Neural progenitor cell (in vitro differentiated cells): ENCODE measurements at regions not wholly inside any gene's neighbourhood (a gene's known extent, or its start where the extent isn't known, plus 50 kb on each side); places are given as distances from the start of the nearest gene placed in this dataset.
A peak's percentile ranks its signal among the peaks of the same experiment; 100 is the strongest.

Experiments used
- DNase-seq: peaks from one replicate; pipeline ENCODE4 v3.0.0-alpha.2; 2016; ENCODE audit warnings: low spot score
- H2AFZ ChIP-seq: fragments of 200-600 bp; sonication (generic); replicated peaks from 2 replicates; pipeline ENCODE4 v1.6.1; 2016; ENCODE audit warnings: antibody characterized with exemption
- H3F3A ChIP-seq: fragments of 200-600 bp; sonication (generic); 2 replicates; pipeline ENCODE4 v1.6.1; 2016; ENCODE audit warnings: antibody characterized with exemption, low read depth
- H3K27ac ChIP-seq: fragments of 200-600 bp; sonication (generic); 2 replicates; pipeline ENCODE4 v1.5.1; 2016; ENCODE audit warnings: mild to moderate bottlenecking
- H3K27me3 ChIP-seq: fragments of 200-600 bp; sonication (generic); 2 replicates; pipeline ENCODE4 v1.6.1; 2016; ENCODE audit warnings: mild to moderate bottlenecking, moderate library complexity
- H3K36me3 ChIP-seq: fragments of 200-600 bp; sonication (generic); 2 replicates; pipeline ENCODE4 v1.5.1; 2016
- H3K4me1 ChIP-seq: fragments of 200-600 bp; sonication (generic); 2 replicates; pipeline ENCODE4 v1.6.1; 2016; ENCODE audit warnings: mixed run types
- H3K4me2 ChIP-seq: fragments of 200-600 bp; sonication (generic); 2 replicates; pipeline ENCODE4 v1.6.1; 2016
- H3K4me3 ChIP-seq: fragments of 200-600 bp; sonication (generic); 2 replicates; pipeline ENCODE4 v1.5.1; 2016
- H3K79me2 ChIP-seq: fragments of 200-600 bp; sonication (generic); 2 replicates; pipeline ENCODE4 v1.6.1; 2016; ENCODE audit warnings: low read depth
- H3K9ac ChIP-seq: fragments of 200-600 bp; sonication (generic); 2 replicates; pipeline ENCODE4 v1.6.1; 2016
- H3K9me3 ChIP-seq: fragments of 200-600 bp; sonication (generic); 2 replicates; pipeline ENCODE4 v1.5.1; 2016; ENCODE audit warnings: low read depth
- H4K20me1 ChIP-seq: fragments of 200-600 bp; sonication (generic); 2 replicates; pipeline ENCODE4 v1.6.1; 2016; ENCODE audit warnings: low read depth
- H3K27ac Mint-ChIP-seq: 3 replicates; pipeline ENCODE4 v1.8.0; 2021; ENCODE audit warnings: mixed read lengths
- H3K27me3 Mint-ChIP-seq: 2 replicates; pipeline ENCODE4 v1.8.0; 2022; ENCODE audit warnings: low read depth, mild to moderate bottlenecking, inconsistent platforms, moderate library complexity, mixed read lengths; ENCODE audit not compliant: insufficient read depth
- H3K36me3 Mint-ChIP-seq: 3 replicates; pipeline ENCODE4 v1.8.0; 2021; ENCODE audit warnings: mixed read lengths
- H3K4me1 Mint-ChIP-seq: 3 replicates; pipeline ENCODE4 v1.8.0; 2021; ENCODE audit warnings: mixed read lengths
- H3K4me3 Mint-ChIP-seq: 3 replicates; pipeline ENCODE4 v1.8.0; 2021; ENCODE audit warnings: mild to moderate bottlenecking, moderate library complexity, mixed read lengths
- H3K9me3 Mint-ChIP-seq: 3 replicates; pipeline ENCODE4 v1.8.0; 2020; ENCODE audit warnings: mixed read lengths
- EZH2 ChIP-seq: fragments of 200-600 bp; sonication (generic); IDR thresholded peaks from 2 replicates; pipeline ENCODE4 v1.6.1; 2017; ENCODE audit warnings: antibody characterized with exemption, mild to moderate bottlenecking, moderate library complexity
- EZH2phosphoT487 ChIP-seq: fragments of 200-600 bp; sonication (generic); IDR thresholded peaks from 2 replicates; pipeline ENCODE4 v1.6.1; 2017; ENCODE audit warnings: antibody characterized with exemption
- TF ChIP-seq, protein P1 (sequence below): fragments of 200-600 bp; sonication (generic); IDR thresholded peaks from 2 replicates; pipeline ENCODE4 v1.5.1; 2017; ENCODE audit warnings: antibody characterized with exemption, mild to moderate bottlenecking

DNA sequence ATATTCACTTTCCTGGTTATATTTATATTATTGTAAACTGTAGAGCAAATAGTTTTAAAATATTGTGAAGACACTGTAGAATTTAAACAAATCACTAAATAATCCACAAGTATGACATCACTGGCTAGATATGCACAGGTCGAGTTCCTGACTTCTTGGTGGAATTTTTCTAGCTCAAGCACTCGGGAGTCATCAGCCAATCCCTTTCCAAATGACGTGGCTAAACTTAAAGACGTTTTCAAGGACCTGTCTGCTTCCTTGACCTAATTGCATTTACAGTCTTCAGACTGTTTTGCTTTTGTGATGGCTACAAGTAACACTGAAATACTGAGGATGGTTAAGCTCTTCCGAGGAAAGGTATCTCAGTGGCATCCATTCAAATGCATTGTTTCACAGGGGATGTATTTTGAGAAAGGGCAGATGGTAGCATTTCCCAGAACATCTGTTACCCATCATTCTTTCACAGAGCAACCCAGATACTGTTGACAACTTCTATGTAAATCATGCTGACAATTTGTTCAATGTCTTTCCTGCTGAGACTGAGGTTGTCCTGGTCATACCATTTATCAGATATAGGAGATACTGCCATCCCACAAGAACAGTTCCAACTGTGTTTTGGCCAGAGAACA, 262.8 kb downstream of the CDH10 start:
- H3K27ac ChIP-seq = no peak overlapping the region

DNA sequence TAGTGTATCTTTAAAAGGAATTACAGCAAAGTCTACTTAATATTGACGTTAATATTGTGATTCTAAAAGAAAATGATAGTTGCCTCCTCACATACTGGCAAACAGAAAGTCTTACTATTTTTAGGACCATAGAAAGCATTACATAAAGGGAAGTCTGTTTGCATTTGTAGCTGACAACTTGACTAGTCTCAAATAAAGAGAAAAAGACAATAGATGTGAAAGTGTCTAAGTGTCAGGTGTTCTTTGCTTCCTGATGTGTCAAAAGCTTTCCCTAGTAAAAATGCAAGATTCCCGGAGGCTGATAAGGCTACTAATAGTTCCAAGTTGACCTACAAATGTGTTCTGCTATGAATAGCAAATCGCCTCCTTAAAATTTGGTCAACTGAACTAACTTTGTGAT, 259.7 kb downstream of the CDH10 start:
- no peak overlapping the region for H3K4me3 ChIP-seq
- Mint-ChIP-seq H3K27ac (no peak overlapping the region), H3K4me1 (peaks cover 6% of the 10 kb centered on the region), H3K36me3 (no peaks in the 10 kb centered on the region), H3K27me3 (peaks cover 2% of the 10 kb centered on the region), H3K9me3 (peaks cover 6% of the 10 kb centered on the region), H3K4me3 (no peak overlapping the region)
- no peaks in the 10 kb centered on the region for H3K79me2 ChIP-seq
- no peaks in the 10 kb centered on the region for H3F3A ChIP-seq
- H4K20me1 ChIP-seq = no peaks in the 10 kb centered on the region
- H3K4me2 ChIP-seq = no peak overlapping the region
- H3K27me3 ChIP-seq = no peaks in the 10 kb centered on the region
- DNase-seq = no peak
- no peaks in the 10 kb centered on the region for H3K36me3 ChIP-seq
- no peaks in the 10 kb centered on the region for H3K9me3 ChIP-seq
- H3K9ac ChIP-seq = no peak overlapping the region
- no peak overlapping the region for H3K27ac ChIP-seq
- TF ChIP-seq, protein P1, sequence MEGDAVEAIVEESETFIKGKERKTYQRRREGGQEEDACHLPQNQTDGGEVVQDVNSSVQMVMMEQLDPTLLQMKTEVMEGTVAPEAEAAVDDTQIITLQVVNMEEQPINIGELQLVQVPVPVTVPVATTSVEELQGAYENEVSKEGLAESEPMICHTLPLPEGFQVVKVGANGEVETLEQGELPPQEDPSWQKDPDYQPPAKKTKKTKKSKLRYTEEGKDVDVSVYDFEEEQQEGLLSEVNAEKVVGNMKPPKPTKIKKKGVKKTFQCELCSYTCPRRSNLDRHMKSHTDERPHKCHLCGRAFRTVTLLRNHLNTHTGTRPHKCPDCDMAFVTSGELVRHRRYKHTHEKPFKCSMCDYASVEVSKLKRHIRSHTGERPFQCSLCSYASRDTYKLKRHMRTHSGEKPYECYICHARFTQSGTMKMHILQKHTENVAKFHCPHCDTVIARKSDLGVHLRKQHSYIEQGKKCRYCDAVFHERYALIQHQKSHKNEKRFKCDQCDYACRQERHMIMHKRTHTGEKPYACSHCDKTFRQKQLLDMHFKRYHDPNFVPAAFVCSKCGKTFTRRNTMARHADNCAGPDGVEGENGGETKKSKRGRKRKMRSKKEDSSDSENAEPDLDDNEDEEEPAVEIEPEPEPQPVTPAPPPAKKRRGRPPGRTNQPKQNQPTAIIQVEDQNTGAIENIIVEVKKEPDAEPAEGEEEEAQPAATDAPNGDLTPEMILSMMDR = no peak
- no peak for TF ChIP-seq EZH2phosphoT487
- no peak for TF ChIP-seq EZH2
- H3K4me1 ChIP-seq = peaks cover 7% of the 10 kb centered on the region
- H2AFZ ChIP-seq = no peak overlapping the region

More for the DNA sequence above, 262.8 kb downstream of the CDH10 start:
- Histone ChIP-seq H3K4me1 (peaks cover 7% of the 10 kb centered on the region), H4K20me1 (no peaks in the 10 kb centered on the region), H3F3A (no peaks in the 10 kb centered on the region), H2AFZ (peak overlapping the region; percentile 57), H3K79me2 (no peaks in the 10 kb centered on the region), H3K27me3 (no peaks in the 10 kb centered on the region), H3K36me3 (no peaks in the 10 kb centered on the region), H3K9me3 (no peaks in the 10 kb centered on the region), H3K4me3 (no peak overlapping the region), H3K4me2 (peak overlapping the region; percentile 21), H3K9ac (no peak overlapping the region)
- peaks cover 6% of the 10 kb centered on the region for H3K4me1 Mint-ChIP-seq
- H3K9me3 Mint-ChIP-seq = no peaks in the 10 kb centered on the region
- no peak overlapping the region for H3K27ac Mint-ChIP-seq
- peaks cover 2% of the 10 kb centered on the region for H3K27me3 Mint-ChIP-seq
- TF ChIP-seq EZH2 (no peak), EZH2phosphoT487 (no peak)
- TF ChIP-seq, protein P1 = no peak
- H3K36me3 Mint-ChIP-seq = no peaks in the 10 kb centered on the region
- DNase-seq = peak; percentile 11
- H3K4me3 Mint-ChIP-seq = no peak overlapping the region

DNA sequence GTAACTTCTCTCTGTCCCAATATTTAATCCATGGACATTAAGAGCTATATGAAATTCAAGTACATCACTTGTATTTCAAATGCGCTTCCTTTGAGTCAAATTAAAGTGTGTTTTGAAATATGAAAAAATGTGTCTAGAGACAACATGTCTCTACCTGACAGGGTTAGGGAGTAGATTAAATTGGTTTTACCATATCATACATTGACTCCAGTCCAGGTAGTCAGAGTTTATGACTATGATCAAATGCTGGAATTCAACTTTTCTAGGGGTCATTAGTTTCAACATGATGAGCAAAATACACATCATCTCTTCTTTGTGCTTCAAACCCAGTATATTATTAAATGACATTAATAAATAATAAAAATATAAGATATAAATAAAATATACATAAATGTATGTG, 259.2 kb downstream of the CDH10 start:
- Histone ChIP-seq H4K20me1 (no peaks in the 10 kb centered on the region), H3K9me3 (no peaks in the 10 kb centered on the region), H3K36me3 (no peaks in the 10 kb centered on the region), H3F3A (no peaks in the 10 kb centered on the region), H3K27ac (no peak overlapping the region), H3K4me1 (peaks cover 7% of the 10 kb centered on the region), H3K4me2 (no peak overlapping the region), H3K79me2 (no peaks in the 10 kb centered on the region), H3K27me3 (no peaks in the 10 kb centered on the region), H3K9ac (no peak overlapping the region), H2AFZ (no peak overlapping the region), H3K4me3 (no peak overlapping the region)
- H3K9me3 Mint-ChIP-seq = peaks cover 6% of the 10 kb centered on the region
- no peak overlapping the region for H3K27ac Mint-ChIP-seq
- peaks cover 6% of the 10 kb centered on the region for H3K4me1 Mint-ChIP-seq
- no peak for DNase-seq
- peaks cover 2% of the 10 kb centered on the region for H3K27me3 Mint-ChIP-seq
- TF ChIP-seq EZH2phosphoT487 (no peak), EZH2 (no peak)
- TF ChIP-seq, protein P1 = no peak
- H3K36me3 Mint-ChIP-seq = no peaks in the 10 kb centered on the region
- no peak overlapping the region for H3K4me3 Mint-ChIP-seq
